ENCODE measurements at regions not wholly inside any gene's neighbourhood (a gene's known extent, or its start where the extent isn't known, plus 50 kb on each side); places are given as distances from the start of the nearest gene placed in this dataset.

DNA sequence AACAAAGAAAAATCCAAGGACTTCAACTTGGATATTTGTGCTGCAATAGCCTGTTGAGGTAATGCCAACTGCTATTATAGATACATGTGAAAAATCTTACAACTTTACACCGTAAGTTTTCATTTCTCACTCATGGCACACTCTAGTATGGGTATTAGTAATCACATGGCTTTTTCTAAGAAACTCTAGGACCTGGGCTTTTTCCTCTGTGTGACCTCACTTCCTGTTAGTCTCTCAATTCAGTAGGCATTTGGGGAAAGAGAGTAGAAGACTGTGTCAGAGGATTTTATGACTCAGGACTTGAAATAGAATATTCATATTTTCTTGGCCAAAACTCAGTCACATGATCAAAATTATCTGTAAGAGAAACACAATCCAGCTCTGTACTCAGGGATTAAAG is 1049.9 kb downstream of the REEP3 start:
- TF ChIP-seq POLR2A (IDR thresholded peaks at IDR 0.05) = no peak
- TF ChIP-seq, protein P1, sequence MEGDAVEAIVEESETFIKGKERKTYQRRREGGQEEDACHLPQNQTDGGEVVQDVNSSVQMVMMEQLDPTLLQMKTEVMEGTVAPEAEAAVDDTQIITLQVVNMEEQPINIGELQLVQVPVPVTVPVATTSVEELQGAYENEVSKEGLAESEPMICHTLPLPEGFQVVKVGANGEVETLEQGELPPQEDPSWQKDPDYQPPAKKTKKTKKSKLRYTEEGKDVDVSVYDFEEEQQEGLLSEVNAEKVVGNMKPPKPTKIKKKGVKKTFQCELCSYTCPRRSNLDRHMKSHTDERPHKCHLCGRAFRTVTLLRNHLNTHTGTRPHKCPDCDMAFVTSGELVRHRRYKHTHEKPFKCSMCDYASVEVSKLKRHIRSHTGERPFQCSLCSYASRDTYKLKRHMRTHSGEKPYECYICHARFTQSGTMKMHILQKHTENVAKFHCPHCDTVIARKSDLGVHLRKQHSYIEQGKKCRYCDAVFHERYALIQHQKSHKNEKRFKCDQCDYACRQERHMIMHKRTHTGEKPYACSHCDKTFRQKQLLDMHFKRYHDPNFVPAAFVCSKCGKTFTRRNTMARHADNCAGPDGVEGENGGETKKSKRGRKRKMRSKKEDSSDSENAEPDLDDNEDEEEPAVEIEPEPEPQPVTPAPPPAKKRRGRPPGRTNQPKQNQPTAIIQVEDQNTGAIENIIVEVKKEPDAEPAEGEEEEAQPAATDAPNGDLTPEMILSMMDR (IDR thresholded peaks at IDR 0.05) = no peak
